NCI-H82 (cell line): ENCODE measurements at regions not wholly inside any gene's neighbourhood (a gene's known extent, or its start where the extent isn't known, plus 50 kb on each side); places are given as distances from the start of the nearest gene placed in this dataset.
A peak's percentile ranks its signal among the peaks of the same experiment; 100 is the strongest.
"Not testable (repeated sequence)": the region's sequence is repeated elsewhere in the genome, so short reads cannot be mapped to it uniquely, and the experiment has no call there.

Experiments used
- DNase-seq: peaks from one replicate; lab custom pipeline; 2025; lab: John Stamatoyannopoulos, UW

GRCh38 chr2:194380011-194380410 is 1277.0 kb upstream of the SLC39A10 start:
- no peak for DNase-seq

GRCh38 chr2:194367390-194367789 is 1289.6 kb upstream of the SLC39A10 start:
- peak; percentile 31 for DNase-seq

GRCh38 chr2:194363878-194364277 is 1293.1 kb upstream of the SLC39A10 start:
- no peak for DNase-seq

DNA sequence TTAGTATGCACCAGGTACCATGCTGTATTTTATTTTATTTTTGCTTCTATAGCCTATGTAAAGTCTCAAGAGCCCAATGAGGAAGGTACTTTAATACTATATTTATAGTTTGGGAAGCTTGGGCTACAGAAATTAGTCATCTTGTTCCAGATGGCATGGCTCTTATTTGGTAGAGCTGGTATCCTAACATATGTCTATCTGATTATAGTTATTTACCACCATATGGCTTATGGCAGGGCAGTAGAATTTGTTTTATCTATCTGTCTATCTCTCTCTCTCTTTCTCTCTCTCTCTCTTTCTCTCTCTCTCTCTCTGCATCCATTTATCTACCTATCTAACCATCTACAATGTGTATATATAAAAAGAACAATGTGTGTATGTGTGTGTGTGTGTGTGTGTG is 1293.7 kb upstream of the SLC39A10 start:
- peak; percentile 89 for DNase-seq

GRCh38 chr2:194352505-194352904 is 1304.5 kb upstream of the SLC39A10 start:
- DNase-seq = peak; percentile 45

- peak; percentile 73 for DNase-seq
Measured at GRCh38 chr2:194346193-194346592, 1310.8 kb upstream of the SLC39A10 start.

GRCh38 chr2:194345347-194345746 is 1311.7 kb upstream of the SLC39A10 start:
- DNase-seq = no peak

- no peak for DNase-seq
Measured at GRCh38 chr2:194343167-194343566, 1313.9 kb upstream of the SLC39A10 start.

DNA sequence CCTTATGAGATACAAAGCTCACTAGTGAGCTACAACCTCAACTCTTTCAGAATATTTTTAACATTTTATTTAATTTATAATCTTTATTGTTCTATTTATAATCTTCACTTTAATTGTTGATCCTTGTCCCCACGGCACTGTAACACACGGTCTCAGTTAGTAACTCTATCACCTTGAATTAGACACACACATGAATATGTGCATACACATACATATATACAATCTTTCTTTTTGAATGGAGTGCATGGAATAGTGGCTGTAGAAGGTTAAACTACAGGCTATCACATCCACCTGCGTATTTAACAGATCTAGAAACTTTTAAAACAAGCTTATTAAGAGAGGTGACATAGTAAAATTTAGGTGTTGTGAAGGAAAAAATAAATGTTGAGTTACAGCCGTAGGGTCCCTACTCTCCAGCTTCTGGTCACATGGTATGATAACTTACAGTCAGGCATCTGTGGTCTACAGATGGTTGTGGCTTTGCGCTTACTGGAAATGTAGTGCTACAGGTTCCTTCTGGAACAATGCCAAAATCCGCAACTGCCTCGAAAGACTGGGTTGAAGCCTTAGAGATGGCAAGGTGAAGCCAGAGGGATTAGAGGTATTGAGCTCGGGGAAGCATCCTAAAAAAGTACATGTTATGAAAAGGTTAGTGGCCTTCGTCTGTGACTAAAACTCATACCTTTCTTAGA is 1324.1 kb upstream of the SLC39A10 start:
- DNase-seq = peak; percentile 99

GRCh38 chr2:194328456-194328855 is 1328.6 kb upstream of the SLC39A10 start:
- DNase-seq = no peak

GRCh38 chr2:194327196-194327888 is 1329.7 kb upstream of the SLC39A10 start:
- no peak for DNase-seq

GRCh38 chr2:194323740-194324139 is 1333.3 kb upstream of the SLC39A10 start:
- no peak for DNase-seq

GRCh38 chr2:194320520-194320919 is 1336.5 kb upstream of the SLC39A10 start:
- no peak for DNase-seq

DNA sequence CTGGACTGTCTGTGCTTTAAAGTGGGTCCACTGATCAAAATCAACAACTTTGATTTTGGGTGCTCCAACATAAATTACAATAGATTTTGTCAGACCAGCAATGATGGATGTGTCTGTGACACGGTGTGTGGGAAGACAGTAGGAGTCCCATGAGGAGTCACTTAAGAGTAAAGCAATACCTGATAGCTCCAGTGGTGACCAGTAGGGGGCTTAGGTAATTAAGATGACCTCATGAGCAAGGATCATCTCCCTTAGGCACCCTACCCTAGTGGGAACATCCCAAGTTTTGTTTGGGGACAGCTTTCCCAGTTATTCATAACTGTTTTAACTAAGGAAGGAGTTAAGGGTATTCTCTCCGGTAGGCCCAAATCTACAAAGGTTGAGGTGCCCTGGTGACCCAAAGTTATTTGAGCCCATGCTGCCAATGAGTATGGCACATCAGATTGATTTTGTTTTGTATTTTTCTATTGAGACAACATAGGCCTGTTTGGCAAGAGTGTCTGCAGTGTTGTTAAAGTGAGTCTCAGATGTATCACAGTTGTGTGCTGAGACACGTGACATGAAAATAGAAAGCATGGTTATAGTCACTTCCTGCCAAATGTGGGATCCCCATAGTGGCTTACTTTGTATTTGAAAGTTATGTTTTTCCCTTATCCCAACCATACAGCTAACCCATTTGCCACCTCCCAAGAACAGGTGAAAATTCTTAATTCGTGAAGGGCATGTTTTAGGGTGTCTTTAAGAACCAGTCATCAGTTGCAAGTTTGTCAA is 1337.6 kb upstream of the SLC39A10 start:
- peak; percentile 48 for DNase-seq

- DNase-seq = no peak
Measured at GRCh38 chr2:194314042-194314441, 1343.0 kb upstream of the SLC39A10 start.

DNA sequence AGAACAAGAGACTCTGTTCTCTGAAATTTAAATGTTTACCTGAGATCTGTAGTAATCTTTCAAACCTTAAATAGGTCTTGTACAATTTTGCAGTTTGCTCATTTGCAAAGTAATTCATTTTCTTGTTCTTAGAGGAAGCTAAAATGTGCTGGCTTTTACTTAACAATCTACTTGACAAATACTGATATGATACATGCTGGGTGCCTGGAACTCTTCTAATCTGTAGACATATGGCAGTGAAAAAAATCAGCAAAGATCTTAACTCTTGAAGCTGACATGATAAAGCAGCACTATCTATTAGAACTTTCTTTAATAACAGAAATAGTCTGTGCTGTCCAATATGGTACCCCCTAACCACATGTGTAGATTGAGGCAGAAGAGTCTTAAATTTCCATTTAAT is 1352.8 kb upstream of the SLC39A10 start:
- DNase-seq = peak; percentile 4

DNA sequence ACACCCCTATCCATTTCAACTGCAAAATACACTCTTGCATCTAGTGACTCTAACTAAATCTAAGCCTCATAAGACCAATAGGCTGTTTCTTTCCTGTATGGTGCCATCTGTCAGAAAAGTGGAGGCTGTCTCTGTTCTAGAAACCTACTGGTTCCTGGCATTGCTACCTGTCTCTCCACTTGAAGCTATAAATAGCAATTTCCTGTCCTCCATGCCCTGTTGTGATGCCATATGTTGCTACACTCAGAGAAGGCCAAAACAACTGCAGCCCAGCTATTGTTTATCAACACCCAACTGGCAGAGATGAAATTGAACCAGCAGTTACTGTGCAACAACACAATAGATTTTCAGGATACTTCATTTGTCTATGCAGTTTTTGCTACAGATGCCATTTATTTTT is 1355.1 kb upstream of the SLC39A10 start:
- peak; percentile 11 for DNase-seq

DNA sequence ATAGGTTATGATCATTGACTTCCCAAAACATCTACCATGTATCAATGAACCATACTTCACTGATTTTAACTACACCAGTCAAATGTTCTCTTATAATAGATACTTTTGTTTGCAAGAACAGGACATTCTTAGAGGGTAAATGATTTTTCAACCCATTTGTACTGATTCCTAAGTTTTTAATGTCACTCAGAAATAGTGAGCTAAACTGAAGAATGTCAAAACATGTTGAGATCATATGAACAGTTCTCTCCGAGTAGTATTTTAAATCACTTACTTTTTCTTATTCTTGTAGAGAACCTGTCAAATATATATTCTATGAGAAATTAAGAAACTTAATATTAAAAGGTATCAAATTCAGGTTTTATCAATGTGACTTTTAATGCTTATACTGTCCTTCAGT is 1362.9 kb upstream of the SLC39A10 start:
- DNase-seq = no peak

GRCh38 chr2:194291104-194291503 is 1365.9 kb upstream of the SLC39A10 start:
- DNase-seq = no peak

GRCh38 chr2:194289712-194290346 is 1367.2 kb upstream of the SLC39A10 start:
- no peak for DNase-seq

- not testable (repeated sequence) for DNase-seq
Measured at GRCh38 chr2:194276667-194277066, 1380.4 kb upstream of the SLC39A10 start.

GRCh38 chr2:194271293-194271961 is 1385.6 kb upstream of the SLC39A10 start:
- no peak for DNase-seq
